ENCODE measurements at regions not wholly inside any gene's neighbourhood (a gene's known extent, or its start where the extent isn't known, plus 50 kb on each side); places are given as distances from the start of the nearest gene placed in this dataset.

DNA sequence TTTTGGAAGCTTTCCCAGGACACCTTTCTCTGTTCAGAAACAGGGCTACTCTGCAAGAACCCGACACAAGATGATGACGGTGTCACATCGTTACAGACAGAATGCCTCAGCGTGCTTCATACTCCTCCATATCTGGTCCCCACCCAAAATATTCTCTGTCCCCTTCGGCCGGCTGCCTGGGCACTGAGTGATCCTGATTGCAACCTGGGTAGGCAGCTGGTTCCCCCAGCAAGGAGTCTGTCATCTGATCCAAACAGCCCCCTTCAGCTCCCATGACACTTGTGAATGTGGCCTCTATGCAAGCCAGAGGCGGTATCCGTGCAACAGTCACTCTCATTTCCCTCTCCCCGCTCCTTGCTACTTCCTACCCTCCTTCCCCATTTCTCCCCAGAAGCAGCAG is 431.7 kb upstream of the B3GAT1 start:
- TF ChIP-seq, protein P1, sequence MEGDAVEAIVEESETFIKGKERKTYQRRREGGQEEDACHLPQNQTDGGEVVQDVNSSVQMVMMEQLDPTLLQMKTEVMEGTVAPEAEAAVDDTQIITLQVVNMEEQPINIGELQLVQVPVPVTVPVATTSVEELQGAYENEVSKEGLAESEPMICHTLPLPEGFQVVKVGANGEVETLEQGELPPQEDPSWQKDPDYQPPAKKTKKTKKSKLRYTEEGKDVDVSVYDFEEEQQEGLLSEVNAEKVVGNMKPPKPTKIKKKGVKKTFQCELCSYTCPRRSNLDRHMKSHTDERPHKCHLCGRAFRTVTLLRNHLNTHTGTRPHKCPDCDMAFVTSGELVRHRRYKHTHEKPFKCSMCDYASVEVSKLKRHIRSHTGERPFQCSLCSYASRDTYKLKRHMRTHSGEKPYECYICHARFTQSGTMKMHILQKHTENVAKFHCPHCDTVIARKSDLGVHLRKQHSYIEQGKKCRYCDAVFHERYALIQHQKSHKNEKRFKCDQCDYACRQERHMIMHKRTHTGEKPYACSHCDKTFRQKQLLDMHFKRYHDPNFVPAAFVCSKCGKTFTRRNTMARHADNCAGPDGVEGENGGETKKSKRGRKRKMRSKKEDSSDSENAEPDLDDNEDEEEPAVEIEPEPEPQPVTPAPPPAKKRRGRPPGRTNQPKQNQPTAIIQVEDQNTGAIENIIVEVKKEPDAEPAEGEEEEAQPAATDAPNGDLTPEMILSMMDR (IDR thresholded peaks at IDR 0.05; ENCODE audit: low read length), result no peak
- TF ChIP-seq EZH2 (IDR thresholded peaks at IDR 0.05; ENCODE audit: borderline replicate concordance, low read length), result no peak

Data from OCI-LY1 (cell line).